Kidney epithelial cell (primary cell): ENCODE measurements at regions not wholly inside any gene's neighbourhood (a gene's known extent, or its start where the extent isn't known, plus 50 kb on each side); places are given as distances from the start of the nearest gene placed in this dataset.

Source experiments
- DNase-seq: peaks from one replicate; pipeline ENCODE4 v3.0.0-alpha.2; 2010; ENCODE audit warnings: low read depth
- H3K27me3 ChIP-seq: 2 replicates; pipeline ENCODE4 v1.6.0; 2011; ENCODE audit warnings: low read length; ENCODE audit not compliant: control insufficient read depth, insufficient read depth
- H3K36me3 ChIP-seq: 2 replicates; pipeline ENCODE4 v1.5.1; 2011; ENCODE audit warnings: low read length; ENCODE audit not compliant: control insufficient read depth, insufficient read depth
- H3K4me3 ChIP-seq: 2 replicates; pipeline ENCODE4 v1.5.1; 2011; ENCODE audit warnings: low read depth, mild to moderate bottlenecking, control low read depth, low read length
- TF ChIP-seq, protein P1 (sequence below): IDR thresholded peaks from 2 replicates; pipeline ENCODE4 v1.5.1; 2011; ENCODE audit warnings: mild to moderate bottlenecking, moderate library complexity, low read length, control low read depth, inconsistent platforms; ENCODE audit not compliant: insufficient read depth, poor library complexity, severe bottlenecking

DNA sequence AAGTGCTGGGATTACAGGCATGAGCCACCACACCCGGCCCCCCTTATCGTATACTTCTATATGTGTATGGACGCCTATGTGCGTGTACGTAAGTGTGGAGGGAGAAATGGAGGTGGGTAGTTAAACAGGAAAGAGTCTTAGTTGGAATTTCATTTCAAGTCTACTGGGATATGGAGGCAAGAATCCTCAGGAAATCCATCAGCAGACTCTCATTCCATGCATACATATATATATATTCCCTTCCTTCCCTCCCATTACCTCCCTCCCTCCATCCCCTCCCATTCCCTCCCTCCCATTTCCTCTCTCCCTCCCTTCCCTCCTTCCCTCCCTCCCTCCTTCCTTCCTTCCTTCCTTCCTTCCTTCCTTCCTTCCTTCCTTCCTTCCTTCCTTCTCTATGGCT is 391.7 kb upstream of the RBFOX1 start:
- Histone ChIP-seq H3K27me3 (no peaks in the 10 kb centered on the region), H3K36me3 (no peaks in the 10 kb centered on the region), H3K4me3 (no peak overlapping the region)
- DNase-seq = no peak
- TF ChIP-seq, protein P1, sequence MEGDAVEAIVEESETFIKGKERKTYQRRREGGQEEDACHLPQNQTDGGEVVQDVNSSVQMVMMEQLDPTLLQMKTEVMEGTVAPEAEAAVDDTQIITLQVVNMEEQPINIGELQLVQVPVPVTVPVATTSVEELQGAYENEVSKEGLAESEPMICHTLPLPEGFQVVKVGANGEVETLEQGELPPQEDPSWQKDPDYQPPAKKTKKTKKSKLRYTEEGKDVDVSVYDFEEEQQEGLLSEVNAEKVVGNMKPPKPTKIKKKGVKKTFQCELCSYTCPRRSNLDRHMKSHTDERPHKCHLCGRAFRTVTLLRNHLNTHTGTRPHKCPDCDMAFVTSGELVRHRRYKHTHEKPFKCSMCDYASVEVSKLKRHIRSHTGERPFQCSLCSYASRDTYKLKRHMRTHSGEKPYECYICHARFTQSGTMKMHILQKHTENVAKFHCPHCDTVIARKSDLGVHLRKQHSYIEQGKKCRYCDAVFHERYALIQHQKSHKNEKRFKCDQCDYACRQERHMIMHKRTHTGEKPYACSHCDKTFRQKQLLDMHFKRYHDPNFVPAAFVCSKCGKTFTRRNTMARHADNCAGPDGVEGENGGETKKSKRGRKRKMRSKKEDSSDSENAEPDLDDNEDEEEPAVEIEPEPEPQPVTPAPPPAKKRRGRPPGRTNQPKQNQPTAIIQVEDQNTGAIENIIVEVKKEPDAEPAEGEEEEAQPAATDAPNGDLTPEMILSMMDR = no peak

DNA sequence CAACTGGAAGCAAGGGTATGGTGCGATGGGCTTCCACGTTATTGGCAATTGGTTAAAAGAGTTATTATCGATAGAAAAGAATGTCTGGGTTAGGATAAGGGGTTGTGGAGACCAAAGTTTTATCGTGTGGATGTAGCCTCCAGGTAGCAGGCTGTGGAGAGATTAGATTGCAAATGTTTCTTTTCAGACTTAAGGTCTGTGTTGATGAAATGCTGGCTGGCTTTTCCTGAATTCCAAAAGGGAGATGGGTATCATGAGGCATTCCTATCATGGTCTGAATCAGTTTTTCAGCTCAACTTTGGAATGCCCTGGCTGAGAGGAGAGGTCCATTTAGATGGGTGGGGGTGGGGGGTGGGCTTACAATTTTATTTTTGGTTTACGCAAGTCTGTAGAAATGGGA is 395.0 kb upstream of the RBFOX1 start:
- H3K27me3 ChIP-seq = no peaks in the 10 kb centered on the region
- no peaks in the 10 kb centered on the region for H3K36me3 ChIP-seq
- TF ChIP-seq, protein P1 = no peak
- DNase-seq = no peak
- H3K4me3 ChIP-seq = no peak overlapping the region

DNA sequence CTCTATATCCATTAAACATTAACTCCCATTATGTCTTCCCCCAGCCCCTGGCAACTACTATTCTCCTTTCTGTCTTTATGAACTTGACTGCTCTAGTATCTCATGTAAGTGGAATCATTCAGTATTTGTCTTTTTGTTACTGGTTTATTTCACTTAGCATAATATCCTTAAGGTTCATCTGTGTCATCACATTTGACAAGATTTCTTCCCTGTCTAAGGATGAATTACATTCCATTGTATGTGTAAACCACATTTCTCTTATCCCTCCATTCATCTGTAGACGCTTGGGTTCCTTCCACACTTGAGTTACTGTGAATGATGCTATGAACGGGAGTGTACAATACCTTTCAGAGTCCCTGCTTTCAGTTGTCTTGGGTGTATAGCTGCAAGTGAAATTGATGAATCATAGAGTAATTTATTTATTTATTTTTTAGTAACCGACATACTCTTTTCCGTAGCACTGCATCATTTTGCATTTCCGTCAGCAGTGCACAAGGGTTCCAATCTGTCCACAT is 399.7 kb upstream of the RBFOX1 start:
- no peak overlapping the region for H3K4me3 ChIP-seq
- no peaks in the 10 kb centered on the region for H3K27me3 ChIP-seq
- no peaks in the 10 kb centered on the region for H3K36me3 ChIP-seq
- peak; percentile 29 for DNase-seq
- TF ChIP-seq, protein P1 = no peak

DNA sequence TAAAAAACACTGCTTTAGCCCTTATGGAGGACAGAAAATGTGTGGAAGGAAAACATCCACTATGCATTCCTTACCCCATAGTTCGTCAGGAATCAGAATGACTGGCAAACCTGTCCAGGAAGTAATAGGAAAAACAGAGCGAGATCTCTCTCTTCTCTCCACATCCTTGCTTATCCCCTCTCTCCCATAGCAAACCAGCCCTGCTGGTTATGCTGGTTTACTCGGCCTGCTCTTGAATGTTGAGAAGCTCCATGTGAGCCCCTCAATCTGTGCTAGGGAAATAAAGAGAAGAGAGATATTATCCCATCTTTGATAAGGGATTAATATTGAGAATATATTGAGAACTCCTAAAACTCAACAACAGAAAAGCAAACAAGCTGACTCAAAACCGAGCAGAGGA is 402.8 kb upstream of the RBFOX1 start:
- H3K27me3 ChIP-seq = no peaks in the 10 kb centered on the region

DNA sequence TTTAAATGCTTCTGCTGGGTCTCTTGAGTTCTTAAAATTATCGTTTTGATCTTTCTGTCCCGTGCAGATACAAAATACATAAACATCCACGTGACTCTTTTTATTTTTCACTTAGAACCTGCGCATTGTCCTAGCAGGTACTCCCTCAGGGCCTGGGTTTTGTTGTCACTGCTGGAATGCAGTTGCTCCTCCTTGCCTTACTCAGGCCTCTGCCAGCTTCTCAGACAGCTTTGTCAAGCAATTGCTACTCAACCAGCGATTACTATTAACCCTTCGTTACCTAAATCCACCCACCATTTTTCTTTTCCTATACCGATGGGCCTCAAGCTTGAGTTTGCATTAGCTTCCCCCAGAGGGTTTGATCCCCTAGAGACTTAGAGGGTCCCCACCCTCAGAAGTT is 405.9 kb upstream of the RBFOX1 start:
- no peaks in the 10 kb centered on the region for H3K27me3 ChIP-seq
- no peak overlapping the region for H3K4me3 ChIP-seq
- no peak for DNase-seq
- H3K36me3 ChIP-seq = no peaks in the 10 kb centered on the region
- TF ChIP-seq, protein P1 = no peak

More for the DNA sequence above, 402.8 kb upstream of the RBFOX1 start:
- TF ChIP-seq, protein P1 = no peak
- H3K4me3 ChIP-seq = no peak overlapping the region
- no peak for DNase-seq
- no peaks in the 10 kb centered on the region for H3K36me3 ChIP-seq

DNA sequence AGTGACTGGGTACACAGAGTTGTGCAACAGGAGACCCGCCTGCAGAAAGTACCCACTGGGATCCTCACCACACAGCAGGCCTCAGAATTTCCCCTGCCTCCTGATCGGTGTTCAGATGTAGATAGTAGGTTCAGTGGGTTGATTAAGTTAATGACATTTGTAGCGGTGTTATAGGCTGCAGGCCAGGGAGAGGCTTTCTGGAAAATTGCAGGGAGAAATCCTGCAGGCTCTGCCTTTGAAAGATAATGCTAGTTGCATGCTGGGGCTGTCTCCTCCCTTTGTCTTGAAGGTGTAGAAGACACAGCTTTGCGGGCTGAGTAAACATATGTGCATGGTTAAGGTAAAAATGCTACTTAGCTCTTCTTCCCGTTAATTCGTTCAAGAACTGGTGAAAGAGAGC is 406.3 kb upstream of the RBFOX1 start:
- no peak for DNase-seq
- H3K27me3 ChIP-seq = no peaks in the 10 kb centered on the region
- no peaks in the 10 kb centered on the region for H3K36me3 ChIP-seq
- TF ChIP-seq, protein P1 = no peak
- H3K4me3 ChIP-seq = no peak overlapping the region
